Panc1 (cell line): ENCODE measurements at regions not wholly inside any gene's neighbourhood (a gene's known extent, or its start where the extent isn't known, plus 50 kb on each side); places are given as distances from the start of the nearest gene placed in this dataset.

Source experiments
- ATAC-seq: fragments of 200-7000 bp; cut with Tn5 transposase; 2 replicates; pipeline ENCODE4 v1.9.1; 2020; ENCODE audit warnings: mild to moderate bottlenecking, moderate library complexity
- BruUV-seq: library from RNA; stranded (reverse); fragments of 400-500 nt; replicated peaks from 2 replicates; lab custom pipeline; 2021; lab: Mats Ljungman, UMichigan
- CTCF ChIA-PET: fragments of 300-600 bp; sonication (Branson Sonifier 250); formaldehyde crosslinking; loops from one replicate; lab custom pipeline; 2022; ENCODE audit warnings: antibody characterized with exemption; lab: Charles Lee
- POLR2A ChIA-PET: fragments of 300-600 bp; sonication (Branson Sonifier 250); formaldehyde crosslinking; loops from one replicate; lab custom pipeline; 2022; ENCODE audit warnings: antibody characterized with exemption; lab: Charles Lee
- DNase-seq: peaks from one replicate; pipeline ENCODE4 v3.0.0-alpha.2; 2010; ENCODE audit warnings: low read depth, low spot score
- H3K27ac ChIP-seq: 2 replicates; pipeline ENCODE4 v1.5.1; 2011; ENCODE audit warnings: mild to moderate bottlenecking, low read length, inconsistent platforms
- H3K27me3 ChIP-seq: fragments of 200-500 bp; sonication (Bioruptor generic); 2 replicates; pipeline ENCODE4 v1.6.0; 2014; ENCODE audit warnings: low read length, inconsistent platforms; ENCODE audit not compliant: control insufficient read depth, insufficient read depth
- H3K36me3 ChIP-seq: fragments of 200-500 bp; sonication (Bioruptor generic); 2 replicates; pipeline ENCODE4 v1.5.1; 2014; ENCODE audit warnings: inconsistent platforms, mild to moderate bottlenecking, low read length, moderate library complexity; ENCODE audit not compliant: control insufficient read depth, insufficient read depth
- H3K4me1 ChIP-seq: 2 replicates; pipeline ENCODE4 v1.5.1; 2011; ENCODE audit warnings: inconsistent platforms, mild to moderate bottlenecking, low read length, moderate library complexity; ENCODE audit not compliant: control insufficient read depth, insufficient read depth
- H3K4me3 ChIP-seq, 2 experiments: 2 replicates each; pipeline ENCODE4 v1.5.1; 2011 to 2012; ENCODE audit warnings: low read depth in 2 of 2, low read length in 2 of 2, mild to moderate bottlenecking in 2 of 2, inconsistent platforms in 1 of 2, moderate library complexity in 1 of 2
- H3K9me3 ChIP-seq: fragments of 200-500 bp; sonication (Bioruptor generic); 2 replicates; pipeline ENCODE4 v1.5.1; 2014; ENCODE audit warnings: low read depth, mild to moderate bottlenecking, inconsistent platforms, low read length, moderate library complexity; ENCODE audit not compliant: control insufficient read depth, insufficient read depth
- POLR2AphosphoS5 ChIP-seq: IDR thresholded peaks from 2 replicates; pipeline ENCODE4 v1.6.1; 2012; ENCODE audit warnings: mild to moderate bottlenecking, low read depth, low read length, moderate library complexity
- SIN3A ChIP-seq: IDR thresholded peaks from 2 replicates; pipeline ENCODE4 v1.6.1; 2012; ENCODE audit warnings: low read depth, mild to moderate bottlenecking, low read length, moderate library complexity, borderline replicate concordance; ENCODE audit not compliant: insufficient read depth
- TCF7L2 ChIP-seq: IDR thresholded peaks from 2 replicates; pipeline ENCODE4 v1.6.1; 2011; ENCODE audit warnings: mild to moderate bottlenecking, low read depth, low read length, inconsistent platforms
- in situ Hi-C: cut with HindIII; loops from 2 replicates; pipeline ENCODE4 v1.10.0; 2016; ENCODE audit warnings: low sequenced_read_pairs, low pct_unique_long_range_greater_than_20kb
- intact Hi-C: fragments of 100-400 bp; cut with micrococcal nuclease; formaldehyde crosslinking; loops from one replicate; pipeline ENCODE4 v1.10.0; 2022; ENCODE audit not compliant: unreplicated experiment
- TF ChIP-seq, protein P1 (sequence below), 2 experiments: IDR thresholded peaks; 2 replicates each; pipeline ENCODE4 v1.6.1; 2011 to 2012; ENCODE audit warnings: low read depth in 2 of 2, control low read depth in 1 of 2, low read length in 1 of 2, mild to moderate bottlenecking in 1 of 2, moderate library complexity in 1 of 2; ENCODE audit not compliant: insufficient read depth in 1 of 2
- TF ChIP-seq, protein P2 (sequence below): fragments of 450-650 bp; IDR thresholded peaks from 2 replicates; pipeline ENCODE4 v1.5.1; 2017; ENCODE audit warnings: mild to moderate bottlenecking

DNA sequence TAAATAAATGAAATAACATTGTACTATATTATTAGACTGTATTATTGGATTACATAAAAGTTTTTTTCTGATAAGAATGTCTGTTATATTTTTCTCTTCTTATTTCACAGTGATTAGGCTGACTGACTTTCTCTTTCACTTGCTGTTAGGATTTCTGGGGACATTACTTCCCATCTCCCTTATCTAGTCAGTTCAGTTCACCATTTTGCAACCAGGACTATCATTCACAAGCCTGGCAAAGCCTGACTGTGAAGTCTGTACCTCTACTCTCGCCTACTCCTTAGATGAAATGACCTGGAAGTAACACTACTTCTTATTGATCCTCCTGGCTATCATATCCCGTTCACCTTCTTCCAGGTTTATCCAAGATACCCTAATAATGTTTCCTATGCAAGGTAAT, 676.6 kb downstream of the USP25 start:
- H3K36me3 ChIP-seq, result no peaks in the 10 kb centered on the region
- DNase-seq, result no peak
- ATAC-seq, result no peak
- CTCF ChIA-PET, result no interaction called here
- intact Hi-C loops, result no loop called here
- no peak overlapping the region for H3K4me3 ChIP-seq
- BruUV-seq, result no TSS peak
- no peak overlapping the region for H3K27ac ChIP-seq
- no peaks in the 10 kb centered on the region for H3K4me1 ChIP-seq
- POLR2A ChIA-PET, result no interaction called here
- no peaks in the 10 kb centered on the region for H3K9me3 ChIP-seq
- in situ Hi-C loops, result no loop called here
- no peaks in the 10 kb centered on the region for H3K27me3 ChIP-seq
- TF ChIP-seq POLR2AphosphoS5, result no peak
- TF ChIP-seq, protein P1, sequence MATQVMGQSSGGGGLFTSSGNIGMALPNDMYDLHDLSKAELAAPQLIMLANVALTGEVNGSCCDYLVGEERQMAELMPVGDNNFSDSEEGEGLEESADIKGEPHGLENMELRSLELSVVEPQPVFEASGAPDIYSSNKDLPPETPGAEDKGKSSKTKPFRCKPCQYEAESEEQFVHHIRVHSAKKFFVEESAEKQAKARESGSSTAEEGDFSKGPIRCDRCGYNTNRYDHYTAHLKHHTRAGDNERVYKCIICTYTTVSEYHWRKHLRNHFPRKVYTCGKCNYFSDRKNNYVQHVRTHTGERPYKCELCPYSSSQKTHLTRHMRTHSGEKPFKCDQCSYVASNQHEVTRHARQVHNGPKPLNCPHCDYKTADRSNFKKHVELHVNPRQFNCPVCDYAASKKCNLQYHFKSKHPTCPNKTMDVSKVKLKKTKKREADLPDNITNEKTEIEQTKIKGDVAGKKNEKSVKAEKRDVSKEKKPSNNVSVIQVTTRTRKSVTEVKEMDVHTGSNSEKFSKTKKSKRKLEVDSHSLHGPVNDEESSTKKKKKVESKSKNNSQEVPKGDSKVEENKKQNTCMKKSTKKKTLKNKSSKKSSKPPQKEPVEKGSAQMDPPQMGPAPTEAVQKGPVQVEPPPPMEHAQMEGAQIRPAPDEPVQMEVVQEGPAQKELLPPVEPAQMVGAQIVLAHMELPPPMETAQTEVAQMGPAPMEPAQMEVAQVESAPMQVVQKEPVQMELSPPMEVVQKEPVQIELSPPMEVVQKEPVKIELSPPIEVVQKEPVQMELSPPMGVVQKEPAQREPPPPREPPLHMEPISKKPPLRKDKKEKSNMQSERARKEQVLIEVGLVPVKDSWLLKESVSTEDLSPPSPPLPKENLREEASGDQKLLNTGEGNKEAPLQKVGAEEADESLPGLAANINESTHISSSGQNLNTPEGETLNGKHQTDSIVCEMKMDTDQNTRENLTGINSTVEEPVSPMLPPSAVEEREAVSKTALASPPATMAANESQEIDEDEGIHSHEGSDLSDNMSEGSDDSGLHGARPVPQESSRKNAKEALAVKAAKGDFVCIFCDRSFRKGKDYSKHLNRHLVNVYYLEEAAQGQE (IDR thresholded peaks at IDR 0.05; ENCODE audit: insufficient read depth in 1 of 2, low read depth in 2 of 2, low read length in 1 of 2), result no peak
- no peak for TF ChIP-seq SIN3A
- no peak for TF ChIP-seq TCF7L2
- TF ChIP-seq, protein P2, sequence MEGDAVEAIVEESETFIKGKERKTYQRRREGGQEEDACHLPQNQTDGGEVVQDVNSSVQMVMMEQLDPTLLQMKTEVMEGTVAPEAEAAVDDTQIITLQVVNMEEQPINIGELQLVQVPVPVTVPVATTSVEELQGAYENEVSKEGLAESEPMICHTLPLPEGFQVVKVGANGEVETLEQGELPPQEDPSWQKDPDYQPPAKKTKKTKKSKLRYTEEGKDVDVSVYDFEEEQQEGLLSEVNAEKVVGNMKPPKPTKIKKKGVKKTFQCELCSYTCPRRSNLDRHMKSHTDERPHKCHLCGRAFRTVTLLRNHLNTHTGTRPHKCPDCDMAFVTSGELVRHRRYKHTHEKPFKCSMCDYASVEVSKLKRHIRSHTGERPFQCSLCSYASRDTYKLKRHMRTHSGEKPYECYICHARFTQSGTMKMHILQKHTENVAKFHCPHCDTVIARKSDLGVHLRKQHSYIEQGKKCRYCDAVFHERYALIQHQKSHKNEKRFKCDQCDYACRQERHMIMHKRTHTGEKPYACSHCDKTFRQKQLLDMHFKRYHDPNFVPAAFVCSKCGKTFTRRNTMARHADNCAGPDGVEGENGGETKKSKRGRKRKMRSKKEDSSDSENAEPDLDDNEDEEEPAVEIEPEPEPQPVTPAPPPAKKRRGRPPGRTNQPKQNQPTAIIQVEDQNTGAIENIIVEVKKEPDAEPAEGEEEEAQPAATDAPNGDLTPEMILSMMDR, result no peak

DNA sequence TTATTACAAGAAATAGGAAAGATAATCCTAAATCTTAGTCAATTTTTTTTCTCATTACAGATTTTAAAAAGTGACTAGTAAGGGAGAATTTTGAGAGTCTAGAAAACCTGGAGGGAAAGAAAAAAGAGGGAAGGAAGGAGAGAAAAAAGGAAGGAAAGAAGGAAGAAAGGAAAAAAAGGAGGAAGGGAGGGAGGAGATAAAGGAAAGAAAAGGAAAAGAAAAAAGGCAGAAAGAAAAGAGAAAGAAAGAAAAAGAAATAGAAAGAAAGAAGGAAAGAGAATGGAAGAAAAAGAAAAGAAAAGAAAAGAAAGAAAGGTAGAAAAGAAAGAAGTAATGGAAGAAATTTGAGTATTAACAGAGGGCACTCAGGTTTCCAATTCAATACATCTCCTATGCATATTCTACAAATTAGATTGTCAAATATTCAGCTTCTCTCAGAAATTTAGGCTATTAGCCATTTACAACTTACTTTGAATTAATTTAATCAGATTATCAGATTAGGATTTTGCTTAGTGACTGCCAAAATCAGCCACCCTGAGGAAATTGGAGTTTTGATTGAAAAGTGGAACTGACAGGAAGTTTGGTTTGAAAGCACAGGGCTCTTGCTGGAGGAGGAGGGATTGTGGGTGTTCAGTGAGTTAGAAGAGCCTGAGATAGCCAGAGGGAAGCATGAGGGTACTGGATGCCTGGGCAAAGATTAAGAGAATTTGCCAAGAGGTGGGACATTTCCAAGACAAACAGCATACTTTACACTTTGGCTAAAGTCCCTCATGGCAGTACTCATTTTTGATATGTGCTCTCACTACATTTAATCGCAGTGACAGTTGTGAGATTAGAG, 677.8 kb downstream of the USP25 start:
- DNase-seq (no peak), ATAC-seq (no peak)
- Histone ChIP-seq H3K4me3 (no peak overlapping the region), H3K4me1 (no peaks in the 10 kb centered on the region), H3K9me3 (no peaks in the 10 kb centered on the region), H3K27me3 (no peaks in the 10 kb centered on the region), H3K36me3 (no peaks in the 10 kb centered on the region), H3K27ac (no peak overlapping the region)
- in situ Hi-C loops, result no loop called here
- no peak for TF ChIP-seq POLR2AphosphoS5
- TF ChIP-seq, protein P2, result no peak
- no peak for TF ChIP-seq TCF7L2
- POLR2A ChIA-PET, result no interaction called here
- no TSS peak for BruUV-seq
- intact Hi-C loops, result no loop called here
- CTCF ChIA-PET, result no interaction called here
